RWPE2 (cell line): ENCODE measurements at regions not wholly inside any gene's neighbourhood (a gene's known extent, or its start where the extent isn't known, plus 50 kb on each side); places are given as distances from the start of the nearest gene placed in this dataset.

Source experiments
- ATAC-seq: fragments of 200-7000 bp; cut with Tn5 transposase; 3 replicates; pipeline ENCODE4 v1.9.1; 2021; ENCODE audit warnings: low read depth
- DNase-seq: peaks from one replicate; pipeline ENCODE4 v3.0.0-alpha.2; 2020; ENCODE audit warnings: low spot score
- H3K27ac ChIP-seq: fragments of 450-650 bp; 2 replicates; pipeline ENCODE4 v1.5.1; 2017; ENCODE audit warnings: mild to moderate bottlenecking; ENCODE audit not compliant: poor library complexity, severe bottlenecking
- H3K27me3 ChIP-seq: fragments of 250-450 bp; sonication (Bioruptor Pico); 2 replicates; pipeline ENCODE4 v1.5.1; 2021; ENCODE audit warnings: mild to moderate bottlenecking, moderate library complexity; ENCODE audit not compliant: insufficient read depth, poor library complexity, severe bottlenecking
- H3K36me3 ChIP-seq: fragments of 250-450 bp; sonication (Bioruptor Pico); 2 replicates; pipeline ENCODE4 v1.5.1; 2020; ENCODE audit warnings: low read depth, mild to moderate bottlenecking, moderate library complexity
- H3K4me1 ChIP-seq: fragments of 250-450 bp; sonication (Bioruptor Pico); 2 replicates; pipeline ENCODE4 v1.5.1; 2021; ENCODE audit warnings: mild to moderate bottlenecking, moderate library complexity; ENCODE audit not compliant: insufficient read depth, poor library complexity, severe bottlenecking
- H3K4me3 ChIP-seq: fragments of 250-450 bp; sonication (Bioruptor Pico); 2 replicates; pipeline ENCODE4 v1.5.1; 2021; ENCODE audit warnings: mild to moderate bottlenecking, moderate library complexity; ENCODE audit not compliant: severe bottlenecking
- H3K9me3 ChIP-seq: fragments of 250-450 bp; sonication (Bioruptor Pico); 2 replicates; pipeline ENCODE4 v1.5.1; 2021; ENCODE audit warnings: mild to moderate bottlenecking, moderate library complexity; ENCODE audit not compliant: severe bottlenecking
- TF ChIP-seq, protein P1 (sequence below): fragments of 450-650 bp; IDR thresholded peaks from one replicate; pipeline ENCODE4 v1.5.1; 2017; ENCODE audit warnings: mild to moderate bottlenecking, moderate library complexity; ENCODE audit not compliant: poor library complexity, severe bottlenecking

DNA sequence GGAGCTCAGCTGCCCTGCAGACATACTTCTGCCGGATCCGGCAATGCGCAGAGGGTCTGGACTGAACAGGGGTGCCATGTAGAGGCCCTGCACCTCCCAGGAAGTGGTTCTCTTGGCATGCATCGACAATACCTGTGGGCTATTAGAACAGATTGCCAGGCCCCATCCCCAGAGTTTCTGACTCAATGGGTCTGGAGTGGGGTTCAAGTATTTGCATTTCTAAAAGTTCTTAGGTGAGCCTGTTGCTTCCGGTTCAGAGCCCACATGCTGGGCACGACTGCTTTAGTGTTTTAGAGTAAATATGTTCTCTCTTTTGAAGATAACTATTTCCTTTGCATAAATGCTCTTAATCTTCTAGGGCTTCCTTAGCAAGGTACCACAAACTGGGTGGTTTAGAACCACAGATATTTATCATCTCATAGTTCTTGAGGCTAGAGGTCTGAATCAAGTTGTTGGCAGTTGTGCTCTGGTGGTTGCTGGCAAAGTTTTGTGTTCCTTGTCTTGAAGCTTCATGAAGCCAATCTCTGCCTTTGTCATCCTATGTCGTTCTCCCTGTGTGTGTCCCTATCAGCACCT is 435.5 kb downstream of the TCERG1L start:
- H3K4me3 ChIP-seq = no peak overlapping the region
- no peaks in the 10 kb centered on the region for H3K4me1 ChIP-seq
- H3K27ac ChIP-seq = no peak overlapping the region
- TF ChIP-seq, protein P1, sequence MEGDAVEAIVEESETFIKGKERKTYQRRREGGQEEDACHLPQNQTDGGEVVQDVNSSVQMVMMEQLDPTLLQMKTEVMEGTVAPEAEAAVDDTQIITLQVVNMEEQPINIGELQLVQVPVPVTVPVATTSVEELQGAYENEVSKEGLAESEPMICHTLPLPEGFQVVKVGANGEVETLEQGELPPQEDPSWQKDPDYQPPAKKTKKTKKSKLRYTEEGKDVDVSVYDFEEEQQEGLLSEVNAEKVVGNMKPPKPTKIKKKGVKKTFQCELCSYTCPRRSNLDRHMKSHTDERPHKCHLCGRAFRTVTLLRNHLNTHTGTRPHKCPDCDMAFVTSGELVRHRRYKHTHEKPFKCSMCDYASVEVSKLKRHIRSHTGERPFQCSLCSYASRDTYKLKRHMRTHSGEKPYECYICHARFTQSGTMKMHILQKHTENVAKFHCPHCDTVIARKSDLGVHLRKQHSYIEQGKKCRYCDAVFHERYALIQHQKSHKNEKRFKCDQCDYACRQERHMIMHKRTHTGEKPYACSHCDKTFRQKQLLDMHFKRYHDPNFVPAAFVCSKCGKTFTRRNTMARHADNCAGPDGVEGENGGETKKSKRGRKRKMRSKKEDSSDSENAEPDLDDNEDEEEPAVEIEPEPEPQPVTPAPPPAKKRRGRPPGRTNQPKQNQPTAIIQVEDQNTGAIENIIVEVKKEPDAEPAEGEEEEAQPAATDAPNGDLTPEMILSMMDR = no peak
- no peaks in the 10 kb centered on the region for H3K9me3 ChIP-seq
- H3K27me3 ChIP-seq = no peaks in the 10 kb centered on the region
- H3K36me3 ChIP-seq = no peaks in the 10 kb centered on the region
- ATAC-seq (no peak), DNase-seq (no peak)

DNA sequence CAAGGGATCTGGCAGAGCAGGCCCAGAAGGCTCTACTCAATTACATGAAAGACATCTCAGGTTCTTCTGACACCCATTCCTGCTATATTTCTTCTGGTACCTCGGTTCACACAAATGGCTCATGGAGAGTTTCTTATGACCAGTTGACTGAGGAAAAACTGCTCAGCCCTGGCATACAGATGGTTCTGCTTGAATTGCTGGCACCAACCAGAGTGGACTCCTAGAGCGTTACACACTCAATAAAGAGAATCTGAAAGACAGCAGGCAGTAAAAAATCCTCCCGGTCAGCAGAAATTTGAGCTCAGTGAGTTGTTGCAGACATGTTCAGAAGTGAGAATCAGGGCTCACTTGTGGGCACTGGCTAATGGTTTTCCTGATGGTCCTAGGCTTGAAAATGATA is 434.4 kb downstream of the TCERG1L start:
- Histone ChIP-seq H3K27me3 (no peaks in the 10 kb centered on the region), H3K4me1 (no peaks in the 10 kb centered on the region), H3K9me3 (no peaks in the 10 kb centered on the region), H3K36me3 (no peaks in the 10 kb centered on the region), H3K4me3 (no peak overlapping the region), H3K27ac (no peak overlapping the region)
- DNase-seq (no peak), ATAC-seq (no peak)
- TF ChIP-seq, protein P1 = no peak

DNA sequence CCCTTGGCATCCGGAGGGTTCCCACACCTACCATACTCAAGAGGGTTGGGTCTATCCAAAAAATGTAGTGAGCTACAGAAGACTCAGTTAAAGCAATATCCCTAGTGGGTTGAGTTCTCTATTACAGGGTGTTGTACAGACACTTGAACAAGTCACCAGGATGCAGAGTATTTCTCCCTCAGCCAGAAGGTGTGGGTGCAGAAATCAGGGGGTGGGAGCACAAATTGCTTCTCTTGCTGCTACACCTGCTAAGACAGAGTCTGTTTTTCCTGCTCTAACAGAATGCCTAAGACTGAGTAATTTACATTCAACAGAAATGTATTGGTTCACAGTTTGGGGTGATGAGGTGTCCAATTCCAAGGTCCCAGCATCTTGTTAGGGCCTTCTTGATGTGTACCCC is 433.4 kb downstream of the TCERG1L start:
- Histone ChIP-seq H3K36me3 (no peaks in the 10 kb centered on the region), H3K27me3 (no peaks in the 10 kb centered on the region), H3K27ac (no peak overlapping the region), H3K9me3 (no peaks in the 10 kb centered on the region), H3K4me3 (no peak overlapping the region), H3K4me1 (no peaks in the 10 kb centered on the region)
- ATAC-seq = no peak
- no peak for DNase-seq
- TF ChIP-seq, protein P1 = no peak

DNA sequence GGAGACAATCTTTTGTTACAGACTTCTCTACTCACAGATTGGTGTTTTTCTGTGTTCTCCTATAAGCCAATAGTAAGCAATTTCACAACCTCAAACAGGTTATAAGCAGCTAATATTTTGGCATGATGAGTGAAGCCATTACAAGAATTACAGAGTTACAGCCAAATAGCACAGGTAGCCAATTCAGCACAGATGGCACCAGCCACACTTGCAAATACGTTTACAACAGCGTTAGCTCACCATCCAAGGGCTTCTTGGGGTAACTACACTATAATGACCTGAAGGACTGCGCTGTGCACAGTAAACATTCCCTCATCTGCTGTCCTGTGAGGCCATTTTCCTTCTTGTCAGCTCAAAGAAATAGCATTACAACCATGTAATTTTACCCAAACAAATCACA is 428.6 kb downstream of the TCERG1L start:
- no peak overlapping the region for H3K27ac ChIP-seq
- no peaks in the 10 kb centered on the region for H3K36me3 ChIP-seq
- no peaks in the 10 kb centered on the region for H3K9me3 ChIP-seq
- DNase-seq = no peak
- no peak overlapping the region for H3K4me3 ChIP-seq
- ATAC-seq = no peak
- H3K27me3 ChIP-seq = no peaks in the 10 kb centered on the region
- TF ChIP-seq, protein P1 = no peak
- no peaks in the 10 kb centered on the region for H3K4me1 ChIP-seq

DNA sequence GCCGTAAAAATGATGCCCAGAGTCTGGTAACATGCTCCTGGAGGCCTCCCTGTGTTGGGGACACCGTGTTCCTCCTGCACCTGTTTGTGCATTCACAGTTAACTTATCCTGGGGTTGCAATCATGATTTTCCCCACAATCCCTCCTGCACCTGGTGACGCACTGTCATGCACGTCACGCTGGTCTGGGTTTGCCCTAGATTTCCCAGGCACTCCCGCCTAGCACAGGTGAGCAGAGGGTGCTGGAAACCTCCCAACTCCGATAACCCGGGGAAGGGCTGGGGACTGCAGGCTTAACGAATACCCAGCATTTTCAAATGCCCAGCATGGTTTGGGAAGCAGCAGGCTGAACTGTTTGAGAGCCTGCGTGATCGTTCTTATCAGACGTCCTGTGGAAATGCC is 427.1 kb downstream of the TCERG1L start:
- H3K36me3 ChIP-seq = no peaks in the 10 kb centered on the region
- DNase-seq (no peak), ATAC-seq (no peak)
- no peak overlapping the region for H3K27ac ChIP-seq
- no peaks in the 10 kb centered on the region for H3K27me3 ChIP-seq
- H3K4me1 ChIP-seq = no peaks in the 10 kb centered on the region
- H3K4me3 ChIP-seq = no peak overlapping the region
- H3K9me3 ChIP-seq = no peaks in the 10 kb centered on the region
- TF ChIP-seq, protein P1 = no peak
